Uterus (tissue), 3 donors: ENCODE measurements at regions not wholly inside any gene's neighbourhood (a gene's known extent, or its start where the extent isn't known, plus 50 kb on each side); places are given as distances from the start of the nearest gene placed in this dataset.

Experiments used
- DNase-seq, 2 donors: peaks; one replicate each; pipeline ENCODE4 v3.0.0-alpha.2; 2019 to 2020
- H3K27ac ChIP-seq, 2 donors: fragments of 200-600 bp; sonication (generic); 1 replicate in 1 of 2; 2 replicates in 1 of 2; pipeline ENCODE4 v1.5.1; 2016 to 2018
- H3K27me3 ChIP-seq, 2 donors: fragments of 200-600 bp; sonication (generic); one replicate each; pipeline ENCODE4 v1.5.1; 2018 to 2019; ENCODE audit warnings: control low read depth in 1 of 2
- H3K36me3 ChIP-seq, 2 donors: fragments of 200-600 bp; sonication (generic); one replicate each; pipeline ENCODE4 v1.5.1; 2019; ENCODE audit warnings: control low read depth in 1 of 2
- H3K4me1 ChIP-seq, 2 donors: fragments of 200-600 bp; sonication (generic); one replicate each; pipeline ENCODE4 v1.5.1; 2018 to 2019; ENCODE audit warnings: control low read depth in 1 of 2
- H3K4me3 ChIP-seq, 2 donors: fragments of 200-600 bp; sonication (generic); 1 replicate in 1 of 2; 2 replicates in 1 of 2; pipeline ENCODE4 v1.5.1; 2018 to 2019; ENCODE audit warnings: mild to moderate bottlenecking in 1 of 2
- H3K9me3 ChIP-seq, 2 donors: fragments of 200-600 bp; sonication (generic); one replicate each; pipeline ENCODE4 v1.5.1; 2019; ENCODE audit warnings: control low read depth in 1 of 2
- CTCF ChIP-seq, 4 experiments: fragments of 200-600 bp in 2 of 4; fragments of 450-650 bp in 2 of 4; sonication (generic) in 2 of 4; IDR thresholded peaks; one replicate each; pipeline ENCODE4 v1.5.1; 2016 to 2019; ENCODE audit warnings: antibody characterized with exemption in 4 of 4, mild to moderate bottlenecking in 2 of 4, moderate library complexity in 1 of 4
- POLR2A ChIP-seq, 2 donors: fragments of 450-650 bp; IDR thresholded peaks; one replicate each; pipeline ENCODE4 v1.6.1; 2016; ENCODE audit warnings: antibody characterized with exemption in 2 of 2, mild to moderate bottlenecking in 1 of 2, moderate library complexity in 1 of 2
- intact Hi-C: fragments of 100-400 bp; cut with DNase I; formaldehyde crosslinking; loops from one replicate; pipeline ENCODE4 v1.15.1; 2023; ENCODE audit warnings: low total_unique reads
- donor health status: DM: yes; HTN: yes; CAD: no.

GRCh38 chr5:168188182-168188581, 103.3 kb upstream of the WWC1 start:
- intact Hi-C loops = no loop called here
- H3K27me3 ChIP-seq = no peaks in the 10 kb centered on the region

GRCh38 chr5:168192120-168192519, 99.3 kb upstream of the WWC1 start:
- H3K4me1 ChIP-seq = no peaks in the 10 kb centered on the region
- TF ChIP-seq POLR2A (IDR thresholded peaks at IDR 0.05) (no peak), CTCF (IDR thresholded peaks at IDR 0.05) (no peak)
- no peaks in the 10 kb centered on the region for H3K9me3 ChIP-seq
- no peak overlapping the region for H3K4me3 ChIP-seq
- no peaks in the 10 kb centered on the region for H3K36me3 ChIP-seq
- H3K27ac ChIP-seq = no peak overlapping the region
- intact Hi-C loops = no loop called here
- no peaks in the 10 kb centered on the region for H3K27me3 ChIP-seq
- DNase-seq = no peak

More at GRCh38 chr5:168188182-168188581, 103.3 kb upstream of the WWC1 start:
- Histone ChIP-seq H3K36me3 (no peaks in the 10 kb centered on the region), H3K4me3 (no peak overlapping the region), H3K4me1 (no peaks in the 10 kb centered on the region), H3K9me3 (no peaks in the 10 kb centered on the region), H3K27ac (no peak overlapping the region)
- TF ChIP-seq CTCF (IDR thresholded peaks at IDR 0.05) (no peak), POLR2A (IDR thresholded peaks at IDR 0.05) (no peak)
- DNase-seq = no peak

DNA sequence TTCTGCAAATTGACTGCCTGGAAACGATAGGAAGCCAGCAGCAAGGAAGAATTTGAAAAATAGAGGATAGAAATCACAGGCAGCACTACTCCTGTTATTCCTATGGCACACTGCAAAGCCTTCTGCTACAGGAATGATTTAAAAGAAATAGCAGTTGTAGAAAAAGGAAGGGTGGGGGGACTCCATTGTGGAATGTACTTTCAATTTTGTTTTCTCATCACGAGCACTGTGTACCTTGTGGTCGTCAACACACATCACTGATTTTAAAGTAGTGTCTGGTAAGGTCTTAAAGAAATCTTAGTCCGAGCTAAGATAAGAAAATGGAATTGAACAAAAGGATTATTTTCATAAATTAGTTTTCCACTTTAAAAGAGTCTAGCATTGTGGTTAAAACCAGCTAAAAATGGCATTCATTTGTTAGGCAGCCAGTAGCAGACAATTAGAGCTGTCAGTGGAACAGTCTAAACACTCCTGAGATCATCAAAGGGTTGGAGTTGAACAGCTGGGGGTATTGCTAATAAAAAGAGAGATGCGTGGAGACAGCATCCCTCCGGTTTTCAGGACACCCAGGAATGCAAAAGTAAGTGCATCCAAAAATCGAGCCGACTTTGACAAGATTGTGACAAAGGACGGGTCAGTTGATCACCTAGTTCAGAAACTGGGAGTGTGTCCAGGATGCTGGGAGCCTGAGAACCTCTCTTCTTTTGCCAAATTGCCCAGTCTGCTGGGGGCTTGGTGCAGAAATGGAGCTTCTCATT, 97.8 kb upstream of the WWC1 start:
- intact Hi-C loops = no loop called here
- TF ChIP-seq CTCF (IDR thresholded peaks at IDR 0.05) = no peak
- TF ChIP-seq POLR2A (IDR thresholded peaks at IDR 0.05) = no peak
- H3K4me3 ChIP-seq = no peak overlapping the region
- no peaks in the 10 kb centered on the region for H3K36me3 ChIP-seq
- no peaks in the 10 kb centered on the region for H3K27me3 ChIP-seq
- no peaks in the 10 kb centered on the region for H3K9me3 ChIP-seq
- H3K27ac ChIP-seq = no peak overlapping the region
- DNase-seq = no peak
- no peaks in the 10 kb centered on the region for H3K4me1 ChIP-seq

GRCh38 chr5:168195110-168195509, 96.3 kb upstream of the WWC1 start:
- Histone ChIP-seq H3K36me3 (no peaks in the 10 kb centered on the region), H3K4me1 (no peaks in the 10 kb centered on the region), H3K4me3 (no peak overlapping the region), H3K9me3 (no peaks in the 10 kb centered on the region), H3K27me3 (no peaks in the 10 kb centered on the region), H3K27ac (no peak overlapping the region)
- no peak for DNase-seq
- TF ChIP-seq POLR2A (IDR thresholded peaks at IDR 0.05) (no peak), CTCF (IDR thresholded peaks at IDR 0.05) (no peak)
- intact Hi-C loops = no loop called here

- H3K4me1 ChIP-seq = no peaks in the 10 kb centered on the region
- intact Hi-C loops = no loop called here
- no peak overlapping the region for H3K4me3 ChIP-seq
- TF ChIP-seq POLR2A (IDR thresholded peaks at IDR 0.05) = no peak
- no peak for TF ChIP-seq CTCF (IDR thresholded peaks at IDR 0.05)
- no peaks in the 10 kb centered on the region for H3K36me3 ChIP-seq
- no peak overlapping the region for H3K27ac ChIP-seq
- no peaks in the 10 kb centered on the region for H3K27me3 ChIP-seq
- DNase-seq = no peak
- H3K9me3 ChIP-seq = no peaks in the 10 kb centered on the region
These were observed 93.1 kb upstream of the WWC1 start for GRCh38 chr5:168198359-168198758.
